Body of pancreas (tissue), 4 donors: ENCODE measurements at regions not wholly inside any gene's neighbourhood (a gene's known extent, or its start where the extent isn't known, plus 50 kb on each side); places are given as distances from the start of the nearest gene placed in this dataset.

Source experiments
- CTCF ChIP-seq, 7 experiments: fragments of 450-650 bp in 4 of 7; fragments of 200-600 bp in 3 of 7; sonication (generic) in 3 of 7; IDR thresholded peaks; one replicate each; pipeline ENCODE4 v1.5.1; 2016 to 2019; ENCODE audit warnings: antibody characterized with exemption in 7 of 7
- POLR2A ChIP-seq, 3 donors: fragments of 450-650 bp; IDR thresholded peaks; one replicate each; pipeline ENCODE4 v1.6.1; 2016; ENCODE audit warnings: antibody characterized with exemption in 3 of 3, mild to moderate bottlenecking in 2 of 3

GRCh38 chr13:107473253-107473652 is 742.1 kb downstream of the LIG4 start:
- TF ChIP-seq CTCF (IDR thresholded peaks at IDR 0.05) (no peak), POLR2A (IDR thresholded peaks at IDR 0.05) (no peak)
